SK-N-SH (cell line): ENCODE measurements at regions not wholly inside any gene's neighbourhood (a gene's known extent, or its start where the extent isn't known, plus 50 kb on each side); places are given as distances from the start of the nearest gene placed in this dataset.

Experiments used
- CTCF ChIA-PET: fragments of 300-600, 350-600 bp; formaldehyde crosslinking; extraction: SDS; loops from one replicate; lab custom pipeline; 2021; lab: Yijun Ruan, JAX
- POLR2A ChIA-PET: fragments of 350-600 bp; sonication (Branson Sonifier 250); formaldehyde crosslinking; extraction: SDS; loops from one replicate; lab custom pipeline; 2020; ENCODE audit warnings: antibody characterized with exemption, inconsistent platforms; lab: Yijun Ruan, JAX
- DNase-seq: peaks from one replicate; pipeline ENCODE4 v3.0.0; 2012
- H2AFZ ChIP-seq: fragments of 200-600 bp; sonication (generic); 2 replicates; pipeline ENCODE4 v1.8.1; 2016; ENCODE audit warnings: antibody characterized with exemption, mild to moderate bottlenecking, low read depth
- H3F3A ChIP-seq: fragments of 200-600 bp; sonication (generic); replicated peaks from 2 replicates; pipeline ENCODE3; 2016; ENCODE audit warnings: antibody characterized with exemption, mild to moderate bottlenecking; ENCODE audit not compliant: insufficient read depth
- H3K27ac ChIP-seq, 2 experiments: fragments of 200-500 bp in 1 of 2; fragments of 200-600 bp in 1 of 2; sonication (Bioruptor generic) in 1 of 2; sonication (generic), shearing (Covaris generic) in 1 of 2; 2 replicates each; pipeline versions ENCODE4 v1.5.1 to v1.6.1; 2014 to 2016; ENCODE audit warnings: low read depth in 2 of 2, inconsistent platforms in 1 of 2, low read length in 1 of 2, mild to moderate bottlenecking in 1 of 2, mixed read lengths in 1 of 2
- H3K27me3 ChIP-seq: fragments of 200-600 bp; sonication (generic), shearing (Covaris generic); 2 replicates; pipeline ENCODE4 v1.6.1; 2016; ENCODE audit warnings: mixed run types; ENCODE audit not compliant: insufficient read depth
- H3K36me3 ChIP-seq, 2 experiments: fragments of 200-500 bp in 1 of 2; fragments of 200-600 bp in 1 of 2; sonication (Bioruptor generic) in 1 of 2; sonication (generic) in 1 of 2; replicated peaks in 1 of 2; 2 replicates each; pipeline versions ENCODE3 to v1.5.1; 2014 to 2016; ENCODE audit warnings: low read length in 1 of 2, mild to moderate bottlenecking in 1 of 2; ENCODE audit not compliant: insufficient read depth in 2 of 2, control insufficient read depth in 1 of 2
- H3K4me1 ChIP-seq, 2 experiments: fragments of 200-500 bp in 1 of 2; fragments of 200-600 bp in 1 of 2; sonication (Bioruptor generic) in 1 of 2; sonication (generic), shearing (Covaris generic) in 1 of 2; 2 replicates each; pipeline versions ENCODE4 v1.5.1 to v1.6.1; 2014 to 2016; ENCODE audit warnings: low read depth in 1 of 2, low read length in 1 of 2, mixed run types in 1 of 2; ENCODE audit not compliant: insufficient read depth in 2 of 2, control insufficient read depth in 1 of 2
- H3K4me2 ChIP-seq: fragments of 200-600 bp; sonication (generic), shearing (Covaris generic); 2 replicates; pipeline ENCODE4 v1.6.1; 2017; ENCODE audit warnings: mixed run types
- H3K4me3 ChIP-seq, 2 experiments: fragments of 200-500 bp in 1 of 2; fragments of 200-600 bp in 1 of 2; sonication (Bioruptor generic) in 1 of 2; sonication (generic), shearing (Covaris generic) in 1 of 2; 2 replicates each; pipeline versions ENCODE4 v1.5.1 to v1.8.1; 2014 to 2016; ENCODE audit warnings: low read depth in 2 of 2, inconsistent platforms in 1 of 2, low read length in 1 of 2, mild to moderate bottlenecking in 1 of 2, mixed read lengths in 1 of 2, moderate library complexity in 1 of 2
- H3K79me2 ChIP-seq: fragments of 200-600 bp; sonication (generic); 2 replicates; pipeline ENCODE4 v1.8.1; 2017; ENCODE audit warnings: mild to moderate bottlenecking; ENCODE audit not compliant: insufficient read depth
- H3K9ac ChIP-seq: fragments of 200-600 bp; sonication (generic); 2 replicates; pipeline ENCODE4 v1.6.1; 2017; ENCODE audit warnings: mixed run types
- H3K9me2 ChIP-seq: fragments of 200-600 bp; sonication (generic); 2 replicates; pipeline ENCODE4 v1.6.1; 2017; ENCODE audit warnings: mixed run types
- H3K9me3 ChIP-seq: fragments of 200-600 bp; sonication (generic); 2 replicates; pipeline ENCODE4 v1.6.1; 2017; ENCODE audit warnings: mixed run types, mild to moderate bottlenecking, moderate library complexity
- H4K20me1 ChIP-seq: fragments of 200-600 bp; sonication (generic); 2 replicates; pipeline ENCODE4 v1.6.1; 2017; ENCODE audit warnings: mild to moderate bottlenecking, mixed run types; ENCODE audit not compliant: insufficient read depth
- ELF1 ChIP-seq: IDR thresholded peaks from 2 replicates; pipeline ENCODE4 v1.4.0; 2012
- EP300 ChIP-seq, 2 experiments: IDR thresholded peaks; 2 replicates each; pipeline versions ENCODE4 v1.4.0 to v1.6.1; 2012; ENCODE audit warnings: borderline replicate concordance in 1 of 2, low read depth in 1 of 2, low read length in 1 of 2
- FOSL2 ChIP-seq: IDR thresholded peaks from 2 replicates; pipeline ENCODE4 v1.4.0; 2012; ENCODE audit warnings: low read depth, mild to moderate bottlenecking, moderate library complexity, borderline replicate concordance
- FOXM1 ChIP-seq: IDR thresholded peaks from 2 replicates; pipeline ENCODE4 v1.4.0; 2012; ENCODE audit warnings: low read depth, mild to moderate bottlenecking
- GABPA ChIP-seq: IDR thresholded peaks from 2 replicates; pipeline ENCODE4 v1.4.0; 2012; ENCODE audit warnings: low read depth, mild to moderate bottlenecking
- MEF2A ChIP-seq: IDR thresholded peaks from 2 replicates; pipeline ENCODE4 v1.4.0; 2012; ENCODE audit warnings: low read depth, borderline replicate concordance
- NFIC ChIP-seq: IDR thresholded peaks from 2 replicates; pipeline ENCODE4 v1.4.0; 2012; ENCODE audit warnings: borderline replicate concordance
- NRF1 ChIP-seq: IDR thresholded peaks from 2 replicates; pipeline ENCODE4 v1.6.1; 2012; ENCODE audit warnings: low read depth, mild to moderate bottlenecking, low read length
- RAD21 ChIP-seq: IDR thresholded peaks from 2 replicates; pipeline ENCODE4 v1.6.1; 2012; ENCODE audit warnings: mild to moderate bottlenecking, low read length
- RCOR1 ChIP-seq: fragments of 150-350 bp; IDR thresholded peaks from 2 replicates; pipeline ENCODE4 v1.6.1; 2017; ENCODE audit warnings: antibody characterized with exemption, low read length
- RFX5 ChIP-seq: IDR thresholded peaks from 2 replicates; pipeline ENCODE4 v1.6.1; 2012; ENCODE audit warnings: mild to moderate bottlenecking, improper control_type of control experiment, low read length
- RXRA ChIP-seq: IDR thresholded peaks from 2 replicates; pipeline ENCODE4 v1.4.0; 2012; ENCODE audit warnings: low read depth, mild to moderate bottlenecking, borderline replicate concordance
- SIN3A ChIP-seq: IDR thresholded peaks from 2 replicates; pipeline ENCODE4 v1.6.1; 2012; ENCODE audit warnings: low read depth, mild to moderate bottlenecking, low read length, moderate library complexity, borderline replicate concordance
- SMC3 ChIP-seq: IDR thresholded peaks from 2 replicates; pipeline ENCODE4 v1.6.1; 2012; ENCODE audit warnings: low read depth, low read length, improper control_type of control experiment
- TCF12 ChIP-seq: IDR thresholded peaks from 2 replicates; pipeline ENCODE4 v1.4.0; 2012
- TEAD4 ChIP-seq: IDR thresholded peaks from 2 replicates; pipeline ENCODE4 v1.4.0; 2012; ENCODE audit warnings: mild to moderate bottlenecking, borderline replicate concordance; ENCODE audit not compliant: insufficient read depth
- YY1 ChIP-seq: IDR thresholded peaks from 2 replicates; pipeline ENCODE4 v1.4.0; 2012; ENCODE audit warnings: low read depth, mild to moderate bottlenecking
- WGBS: methylation state at CpG from one replicate; pipeline ENCODE4 v1.1.6; 2017; ENCODE audit warnings: low lambda C conversion rate; 5-methylcytosine and 5-hydroxymethylcytosine counted together
- TF ChIP-seq, protein P1 (sequence below): IDR thresholded peaks from 2 replicates; pipeline ENCODE4 v1.4.0; 2012; ENCODE audit warnings: low read depth, borderline replicate concordance
- TF ChIP-seq, protein P2 (sequence below): IDR thresholded peaks from 2 replicates; pipeline ENCODE4 v1.4.0; 2012; ENCODE audit warnings: low read depth, borderline replicate concordance
- TF ChIP-seq, protein P3 (sequence below): fragments of 150-350 bp; IDR thresholded peaks from 2 replicates; pipeline ENCODE4 v1.6.1; 2017; ENCODE audit warnings: antibody characterized with exemption, low read length, low read depth, borderline replicate concordance
- TF ChIP-seq, protein P4 (sequence below): IDR thresholded peaks from 2 replicates; pipeline ENCODE4; 2012

DNA sequence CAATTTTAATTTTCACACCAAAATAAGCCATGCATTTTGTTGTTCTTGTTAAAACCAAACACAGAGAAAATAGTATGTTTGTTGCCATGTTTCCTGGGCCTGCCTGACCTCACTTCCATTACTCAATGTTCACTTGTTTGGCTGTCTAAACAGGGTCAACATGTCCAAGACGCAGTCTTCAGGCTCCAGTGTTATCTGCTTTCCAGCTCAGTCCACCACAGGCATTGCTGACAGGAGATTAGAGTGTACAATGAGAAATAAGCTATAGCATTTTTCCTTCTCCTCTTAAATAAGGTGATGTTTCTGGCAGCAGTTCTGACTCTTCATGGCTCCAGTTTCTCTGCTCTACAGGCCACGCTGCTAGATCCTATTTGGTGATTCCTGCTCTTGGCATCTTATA lies 1030.5 kb downstream of the KCNT2 start:
- H3K4me1 ChIP-seq, result no peaks in the 10 kb centered on the region
- no peak overlapping the region for H3K4me3 ChIP-seq
- no peaks in the 10 kb centered on the region for H3F3A ChIP-seq
- no peak overlapping the region; the same call in 1 of the 2 replicates for H2AFZ ChIP-seq
- 70% methylated on average over 2 of the region's 2 CpGs for WGBS
- no peak for DNase-seq
- H3K9ac ChIP-seq, result no peak overlapping the region
- H3K9me2 ChIP-seq, result no peaks in the 10 kb centered on the region
- H3K27ac ChIP-seq, result no peak overlapping the region
- no peaks in the 10 kb centered on the region for H3K9me3 ChIP-seq
- no peaks in the 10 kb centered on the region for H4K20me1 ChIP-seq
- no peaks in the 10 kb centered on the region for H3K79me2 ChIP-seq
- H3K4me2 ChIP-seq, result no peak overlapping the region
- CTCF ChIA-PET, result no interaction called here
- H3K36me3 ChIP-seq, result no peaks in the 10 kb centered on the region
- POLR2A ChIA-PET, result no interaction called here
- TF ChIP-seq EP300 (IDR thresholded peaks at IDR 0.05; ENCODE audit: borderline replicate concordance in 1 of 2, low read depth in 1 of 2, low read length in 1 of 2) (no peak), RCOR1 (no peak), RFX5 (no peak), NFIC (no peak), TCF12 (no peak), SMC3 (no peak), MEF2A (no peak), FOSL2 (no peak), YY1 (no peak), RXRA (no peak), TEAD4 (no peak), RAD21 (no peak), NRF1 (no peak)
- TF ChIP-seq, protein P1, sequence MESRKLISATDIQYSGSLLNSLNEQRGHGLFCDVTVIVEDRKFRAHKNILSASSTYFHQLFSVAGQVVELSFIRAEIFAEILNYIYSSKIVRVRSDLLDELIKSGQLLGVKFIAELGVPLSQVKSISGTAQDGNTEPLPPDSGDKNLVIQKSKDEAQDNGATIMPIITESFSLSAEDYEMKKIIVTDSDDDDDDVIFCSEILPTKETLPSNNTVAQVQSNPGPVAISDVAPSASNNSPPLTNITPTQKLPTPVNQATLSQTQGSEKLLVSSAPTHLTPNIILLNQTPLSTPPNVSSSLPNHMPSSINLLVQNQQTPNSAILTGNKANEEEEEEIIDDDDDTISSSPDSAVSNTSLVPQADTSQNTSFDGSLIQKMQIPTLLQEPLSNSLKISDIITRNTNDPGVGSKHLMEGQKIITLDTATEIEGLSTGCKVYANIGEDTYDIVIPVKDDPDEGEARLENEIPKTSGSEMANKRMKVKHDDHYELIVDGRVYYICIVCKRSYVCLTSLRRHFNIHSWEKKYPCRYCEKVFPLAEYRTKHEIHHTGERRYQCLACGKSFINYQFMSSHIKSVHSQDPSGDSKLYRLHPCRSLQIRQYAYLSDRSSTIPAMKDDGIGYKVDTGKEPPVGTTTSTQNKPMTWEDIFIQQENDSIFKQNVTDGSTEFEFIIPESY, result no peak
- TF ChIP-seq, protein P2, sequence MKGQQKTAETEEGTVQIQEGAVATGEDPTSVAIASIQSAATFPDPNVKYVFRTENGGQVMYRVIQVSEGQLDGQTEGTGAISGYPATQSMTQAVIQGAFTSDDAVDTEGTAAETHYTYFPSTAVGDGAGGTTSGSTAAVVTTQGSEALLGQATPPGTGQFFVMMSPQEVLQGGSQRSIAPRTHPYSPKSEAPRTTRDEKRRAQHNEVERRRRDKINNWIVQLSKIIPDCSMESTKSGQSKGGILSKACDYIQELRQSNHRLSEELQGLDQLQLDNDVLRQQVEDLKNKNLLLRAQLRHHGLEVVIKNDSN, result no peak
- TF ChIP-seq, protein P3, sequence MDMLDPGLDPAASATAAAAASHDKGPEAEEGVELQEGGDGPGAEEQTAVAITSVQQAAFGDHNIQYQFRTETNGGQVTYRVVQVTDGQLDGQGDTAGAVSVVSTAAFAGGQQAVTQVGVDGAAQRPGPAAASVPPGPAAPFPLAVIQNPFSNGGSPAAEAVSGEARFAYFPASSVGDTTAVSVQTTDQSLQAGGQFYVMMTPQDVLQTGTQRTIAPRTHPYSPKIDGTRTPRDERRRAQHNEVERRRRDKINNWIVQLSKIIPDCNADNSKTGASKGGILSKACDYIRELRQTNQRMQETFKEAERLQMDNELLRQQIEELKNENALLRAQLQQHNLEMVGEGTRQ, result no peak
- H3K27me3 ChIP-seq, result no peaks in the 10 kb centered on the region

DNA sequence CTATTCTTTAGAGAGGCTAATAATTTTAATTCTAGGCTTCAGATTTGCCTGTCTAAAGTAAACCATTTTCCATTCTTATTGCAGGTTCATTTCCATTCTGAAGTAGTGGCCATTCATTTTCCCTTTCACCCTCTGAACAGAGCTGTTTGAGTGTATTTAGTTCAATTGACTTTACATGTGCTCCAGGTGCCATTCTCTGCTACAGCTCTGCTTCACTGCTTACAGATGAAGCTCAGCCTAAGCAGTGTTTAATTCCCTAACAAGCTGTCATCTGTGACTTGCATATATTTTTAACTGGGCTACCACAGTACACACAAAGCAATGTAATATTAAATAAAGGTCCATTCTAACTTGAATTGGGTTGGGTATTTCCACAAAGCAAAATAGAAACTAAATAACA lies 1031.6 kb downstream of the KCNT2 start:
- H3K4me3 ChIP-seq, result no peak overlapping the region
- H3K27me3 ChIP-seq, result no peaks in the 10 kb centered on the region
- ChIA-PET CTCF (interaction anchor here (1.2 kb wide), 1 partner anchor 32 kb away, joined by 4 read pairs; no protein-coding TSS in a partner anchor), POLR2A (no interaction called here)
- H3K36me3 ChIP-seq, result no peaks in the 10 kb centered on the region
- H4K20me1 ChIP-seq, result no peaks in the 10 kb centered on the region
- H3K4me1 ChIP-seq, result no peaks in the 10 kb centered on the region
- no peak overlapping the region for H2AFZ ChIP-seq
- no peak for DNase-seq
- H3K79me2 ChIP-seq, result no peaks in the 10 kb centered on the region
- H3K9me2 ChIP-seq, result no peaks in the 10 kb centered on the region
- H3K4me2 ChIP-seq, result no peak overlapping the region
- no peak overlapping the region for H3K9ac ChIP-seq
- H3K27ac ChIP-seq, result no peak overlapping the region
- H3K9me3 ChIP-seq, result no peaks in the 10 kb centered on the region
- no peaks in the 10 kb centered on the region for H3F3A ChIP-seq
- TF ChIP-seq SMC3 (no peak), FOXM1 (no peak), SIN3A (no peak), TCF12 (no peak), RAD21 (no peak), GABPA (no peak), ELF1 (no peak)
- TF ChIP-seq, protein P4, sequence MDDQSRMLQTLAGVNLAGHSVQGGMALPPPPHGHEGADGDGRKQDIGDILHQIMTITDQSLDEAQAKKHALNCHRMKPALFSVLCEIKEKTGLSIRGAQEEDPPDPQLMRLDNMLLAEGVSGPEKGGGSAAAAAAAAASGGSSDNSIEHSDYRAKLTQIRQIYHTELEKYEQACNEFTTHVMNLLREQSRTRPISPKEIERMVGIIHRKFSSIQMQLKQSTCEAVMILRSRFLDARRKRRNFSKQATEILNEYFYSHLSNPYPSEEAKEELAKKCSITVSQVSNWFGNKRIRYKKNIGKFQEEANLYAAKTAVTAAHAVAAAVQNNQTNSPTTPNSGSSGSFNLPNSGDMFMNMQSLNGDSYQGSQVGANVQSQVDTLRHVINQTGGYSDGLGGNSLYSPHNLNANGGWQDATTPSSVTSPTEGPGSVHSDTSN, result no peak
- TF ChIP-seq, protein P2, result no peak
